Erythroblast (primary cell): ENCODE measurements at regions not wholly inside any gene's neighbourhood (a gene's known extent, or its start where the extent isn't known, plus 50 kb on each side); places are given as distances from the start of the nearest gene placed in this dataset.

Source experiments
- DNase-seq, 2 experiments: peaks; one replicate each; lab custom pipeline; 2025; lab: John Stamatoyannopoulos, UW
- GATA1 ChIP-seq: IDR thresholded peaks from 2 replicates; pipeline ENCODE4 v1.6.1; 2011; ENCODE audit warnings: low read depth, mild to moderate bottlenecking, control low read depth, low read length, moderate library complexity
- POLR2A ChIP-seq: IDR thresholded peaks from 2 replicates; pipeline ENCODE4 v1.6.1; 2011; ENCODE audit warnings: mild to moderate bottlenecking, low read length

- DNase-seq = no peak
- TF ChIP-seq GATA1 = no peak
- TF ChIP-seq POLR2A = no peak
These were observed 688.2 kb downstream of the SI start for GRCh38 chr3:164390046-164390445.

- no peak for DNase-seq
- TF ChIP-seq POLR2A (no peak), GATA1 (no peak)
These were observed 691.1 kb downstream of the SI start for GRCh38 chr3:164387236-164387635.

- DNase-seq = no peak
- TF ChIP-seq POLR2A (no peak), GATA1 (no peak)
These were observed 698.1 kb downstream of the SI start for GRCh38 chr3:164380156-164380555.

- no peak for DNase-seq
- TF ChIP-seq GATA1 = no peak
- TF ChIP-seq POLR2A = no peak
These were observed 700.8 kb downstream of the SI start for GRCh38 chr3:164377466-164377865.

GRCh38 chr3:164375995-164376394 is 702.3 kb downstream of the SI start:
- no peak for TF ChIP-seq POLR2A
- no peak for TF ChIP-seq GATA1
- no peak for DNase-seq

GRCh38 chr3:164375538-164375937 is 702.8 kb downstream of the SI start:
- TF ChIP-seq POLR2A (no peak), GATA1 (no peak)
- no peak for DNase-seq

GRCh38 chr3:164371681-164372080 is 706.6 kb downstream of the SI start:
- no peak for TF ChIP-seq POLR2A
- TF ChIP-seq GATA1 = no peak
- no peak for DNase-seq

- no peak for DNase-seq
- no peak for TF ChIP-seq GATA1
- no peak for TF ChIP-seq POLR2A
These were observed 707.3 kb downstream of the SI start for GRCh38 chr3:164370970-164371369.

GRCh38 chr3:164365242-164365641 is 713.1 kb downstream of the SI start:
- DNase-seq = no peak
- no peak for TF ChIP-seq POLR2A
- TF ChIP-seq GATA1 = no peak

GRCh38 chr3:164364111-164364510 is 714.2 kb downstream of the SI start:
- TF ChIP-seq GATA1 = no peak
- no peak for TF ChIP-seq POLR2A
- DNase-seq = no peak

GRCh38 chr3:164360738-164361406 is 717.4 kb downstream of the SI start:
- DNase-seq = no peak

GRCh38 chr3:164360078-164360578 is 718.2 kb downstream of the SI start:
- TF ChIP-seq POLR2A = no peak
- no peak for TF ChIP-seq GATA1
- DNase-seq = no peak

More at GRCh38 chr3:164360738-164361406, 717.4 kb downstream of the SI start:
- TF ChIP-seq POLR2A (no peak), GATA1 (no peak)

- TF ChIP-seq POLR2A (no peak), GATA1 (no peak)
- no peak for DNase-seq
These were observed 725.3 kb downstream of the SI start for GRCh38 chr3:164352991-164353390.

GRCh38 chr3:164351131-164351530 is 727.2 kb downstream of the SI start:
- TF ChIP-seq POLR2A = no peak
- no peak for TF ChIP-seq GATA1
- no peak for DNase-seq

GRCh38 chr3:164342206-164342605 is 736.1 kb downstream of the SI start:
- peak in 1 of 2 experiments; percentile 19 for DNase-seq
